ENCODE measurements at regions not wholly inside any gene's neighbourhood (a gene's known extent, or its start where the extent isn't known, plus 50 kb on each side); places are given as distances from the start of the nearest gene placed in this dataset.

- DNase-seq = no peak
- H3K9me3 ChIP-seq = no peaks in the 10 kb centered on the region
- TF ChIP-seq, protein P1, sequence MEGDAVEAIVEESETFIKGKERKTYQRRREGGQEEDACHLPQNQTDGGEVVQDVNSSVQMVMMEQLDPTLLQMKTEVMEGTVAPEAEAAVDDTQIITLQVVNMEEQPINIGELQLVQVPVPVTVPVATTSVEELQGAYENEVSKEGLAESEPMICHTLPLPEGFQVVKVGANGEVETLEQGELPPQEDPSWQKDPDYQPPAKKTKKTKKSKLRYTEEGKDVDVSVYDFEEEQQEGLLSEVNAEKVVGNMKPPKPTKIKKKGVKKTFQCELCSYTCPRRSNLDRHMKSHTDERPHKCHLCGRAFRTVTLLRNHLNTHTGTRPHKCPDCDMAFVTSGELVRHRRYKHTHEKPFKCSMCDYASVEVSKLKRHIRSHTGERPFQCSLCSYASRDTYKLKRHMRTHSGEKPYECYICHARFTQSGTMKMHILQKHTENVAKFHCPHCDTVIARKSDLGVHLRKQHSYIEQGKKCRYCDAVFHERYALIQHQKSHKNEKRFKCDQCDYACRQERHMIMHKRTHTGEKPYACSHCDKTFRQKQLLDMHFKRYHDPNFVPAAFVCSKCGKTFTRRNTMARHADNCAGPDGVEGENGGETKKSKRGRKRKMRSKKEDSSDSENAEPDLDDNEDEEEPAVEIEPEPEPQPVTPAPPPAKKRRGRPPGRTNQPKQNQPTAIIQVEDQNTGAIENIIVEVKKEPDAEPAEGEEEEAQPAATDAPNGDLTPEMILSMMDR (IDR thresholded peaks at IDR 0.05) = no peak
- TF ChIP-seq POLR2A (IDR thresholded peaks at IDR 0.05) = no peak
- no peaks in the 10 kb centered on the region for H3K36me3 ChIP-seq
- H3K27ac ChIP-seq = no peak overlapping the region
- no peaks in the 10 kb centered on the region for H3K27me3 ChIP-seq
- WGBS, 2 donors = 76 to 90% methylated on average over 4 of the region's 4 CpGs
- intact Hi-C loops (cut with DNase I) = no loop called here
- peaks cover 0 to under 1% of the 10 kb centered on the region in 2 donors for H3K4me1 ChIP-seq
- H3K4me3 ChIP-seq (replicated peaks in 1 of 3) = no peak overlapping the region
Observed at GRCh38 chr11:134543241-134543640, 131.2 kb upstream of the B3GAT1 start.

GRCh38 chr11:134542401-134543165 is 130.5 kb upstream of the B3GAT1 start:
- no peaks in the 10 kb centered on the region for H3K9me3 ChIP-seq
- H3K4me1 ChIP-seq = peaks cover 3 to 8% of the 10 kb centered on the region in 2 donors
- intact Hi-C loops (cut with DNase I) = no loop called here
- no peaks in the 10 kb centered on the region for H3K36me3 ChIP-seq
- no peak overlapping the region for H3K4me3 ChIP-seq (replicated peaks in 1 of 3)
- 79 to 81% methylated on average over 10 of the region's 10 CpGs for WGBS, 2 donors
- DNase-seq = no peak
- no peak for TF ChIP-seq POLR2A (IDR thresholded peaks at IDR 0.05)
- TF ChIP-seq, protein P1 (IDR thresholded peaks at IDR 0.05) = no peak
- H3K27me3 ChIP-seq = no peaks in the 10 kb centered on the region
- no peak overlapping the region for H3K27ac ChIP-seq

DNA sequence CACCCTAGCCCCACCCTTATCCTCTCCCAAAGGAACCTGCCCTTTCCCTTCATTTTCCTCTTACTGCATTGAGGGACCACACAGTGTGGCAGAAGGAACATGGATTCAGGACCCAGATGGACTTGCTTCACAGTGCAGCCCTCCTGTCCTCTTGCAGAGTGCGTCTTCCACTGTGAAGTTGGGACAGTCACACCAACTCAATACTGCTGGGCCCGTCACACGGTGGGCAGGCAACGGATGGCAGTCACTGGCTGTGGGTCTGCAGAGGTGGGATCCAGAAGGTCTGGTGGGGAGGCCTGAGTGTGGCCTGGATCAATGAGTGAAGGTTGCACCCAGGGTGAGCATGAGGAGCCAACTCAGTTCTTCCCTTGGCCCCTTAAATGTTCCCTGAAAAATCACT is 129.9 kb upstream of the B3GAT1 start:
- H3K27me3 ChIP-seq = no peaks in the 10 kb centered on the region
- H3K27ac ChIP-seq = no peak overlapping the region
- intact Hi-C loops (cut with DNase I) = no loop called here
- TF ChIP-seq, protein P1 (IDR thresholded peaks at IDR 0.05) = no peak
- no peak for TF ChIP-seq POLR2A (IDR thresholded peaks at IDR 0.05)
- WGBS, 2 donors = 83 to 84% methylated on average over 4 of the region's 4 CpGs
- H3K36me3 ChIP-seq = no peaks in the 10 kb centered on the region
- no peak overlapping the region for H3K4me3 ChIP-seq (replicated peaks in 1 of 3)
- H3K9me3 ChIP-seq = no peaks in the 10 kb centered on the region
- H3K4me1 ChIP-seq = peaks cover 9 to 11% of the 10 kb centered on the region in 2 donors
- no peak for DNase-seq

DNA sequence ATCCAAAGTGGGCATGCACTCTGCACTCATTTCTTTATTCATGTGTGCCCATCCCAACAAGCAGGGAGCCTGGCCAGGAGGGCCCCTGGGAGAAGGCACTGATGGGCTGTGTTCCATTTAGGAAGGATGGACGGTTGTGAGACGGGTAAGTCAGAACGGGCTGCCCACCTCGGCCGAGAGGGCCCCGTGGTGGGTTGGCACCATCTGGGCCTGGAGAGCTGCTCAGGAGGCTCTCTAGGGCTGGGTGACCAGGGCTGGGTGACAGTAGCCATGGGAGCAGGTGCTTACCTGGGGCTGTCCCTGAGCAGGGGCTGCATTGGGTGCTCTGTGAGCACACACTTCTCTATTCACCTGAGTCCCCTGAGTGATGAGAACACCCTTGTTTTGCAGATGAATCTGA is 129.3 kb upstream of the B3GAT1 start:
- DNase-seq = no peak
- no peaks in the 10 kb centered on the region for H3K36me3 ChIP-seq
- TF ChIP-seq, protein P1 (IDR thresholded peaks at IDR 0.05) = no peak
- no peak for TF ChIP-seq POLR2A (IDR thresholded peaks at IDR 0.05)
- intact Hi-C loops (cut with DNase I) = no loop called here
- no peak overlapping the region for H3K4me3 ChIP-seq (replicated peaks in 1 of 3)
- H3K9me3 ChIP-seq = no peaks in the 10 kb centered on the region
- H3K27me3 ChIP-seq = no peaks in the 10 kb centered on the region
- peaks cover 9 to 11% of the 10 kb centered on the region in 2 donors for H3K4me1 ChIP-seq
- 79 to 87% methylated on average over 6 of the region's 6 CpGs for WGBS, 2 donors
- no peak overlapping the region for H3K27ac ChIP-seq

GRCh38 chr11:134539285-134539684 is 127.2 kb upstream of the B3GAT1 start:
- intact Hi-C loops (cut with DNase I) = no loop called here
- no peak for DNase-seq

More at GRCh38 chr11:134539285-134539684, 127.2 kb upstream of the B3GAT1 start:
- 83 to 86% methylated on average over 4 of the region's 4 CpGs for WGBS, 2 donors
- TF ChIP-seq, protein P1 (IDR thresholded peaks at IDR 0.05) = no peak
- no peak for TF ChIP-seq POLR2A (IDR thresholded peaks at IDR 0.05)
- Histone ChIP-seq H3K27ac (no peak overlapping the region), H3K36me3 (no peaks in the 10 kb centered on the region), H3K4me1 (peaks cover 9 to 11% of the 10 kb centered on the region in 2 donors), H3K9me3 (no peaks in the 10 kb centered on the region), H3K27me3 (no peaks in the 10 kb centered on the region), H3K4me3 (replicated peaks in 1 of 3) (no peak overlapping the region)

All from thyroid gland (tissue), 4 donors.